ENCODE measurements at regions not wholly inside any gene's neighbourhood (a gene's known extent, or its start where the extent isn't known, plus 50 kb on each side); places are given as distances from the start of the nearest gene placed in this dataset.

GRCh38 chr2:223313101-223313500, 261.1 kb downstream of the KCNE4 start:
- WGBS, result 56% methylated on average over 2 of the region's 2 CpGs
- Histone ChIP-seq H3K9ac (ENCODE audit: low read depth in 1 of 2, low read length in 2 of 2) (no peak overlapping the region), H3K4me1 (ENCODE audit: control insufficient read depth in 4 of 4, insufficient read depth in 4 of 4, low read length in 3 of 4) (no peaks in the 10 kb centered on the region), H3K36me3 (ENCODE audit: control insufficient read depth in 4 of 4, insufficient read depth in 3 of 4, low read depth in 1 of 4, low read length in 3 of 4) (no peaks in the 10 kb centered on the region), H3K4me3 (ENCODE audit: low read depth in 1 of 3, low read length in 3 of 3) (no peak overlapping the region), H3K27me3 (ENCODE audit: control insufficient read depth in 4 of 4, insufficient read depth in 4 of 4, low read length in 3 of 4) (no peaks in the 10 kb centered on the region), H3K9me3 (ENCODE audit: control insufficient read depth in 4 of 4, low read length in 3 of 4) (no peaks in the 10 kb centered on the region), H3K27ac (ENCODE audit: low read depth in 1 of 2, low read length in 2 of 2) (no peak overlapping the region)
- TF ChIP-seq JUND (IDR thresholded peaks at IDR 0.05), result no peak
- TF ChIP-seq FOXA2 (IDR thresholded peaks at IDR 0.05), result no peak
- TF ChIP-seq HNF4G (IDR thresholded peaks at IDR 0.05), result no peak
- no peak for TF ChIP-seq REST (IDR thresholded peaks at IDR 0.05)
- TF ChIP-seq YY1 (IDR thresholded peaks at IDR 0.05), result no peak
- no peak for TF ChIP-seq NR2F2 (IDR thresholded peaks at IDR 0.05)
- no peak for TF ChIP-seq EGR1 (IDR thresholded peaks at IDR 0.05; ENCODE audit: low read depth in 2 of 2)
- TF ChIP-seq FOXA1 (IDR thresholded peaks at IDR 0.05), result no peak
- TF ChIP-seq MAX (IDR thresholded peaks at IDR 0.05), result no peak
- TF ChIP-seq RXRA (IDR thresholded peaks at IDR 0.05), result no peak
- TF ChIP-seq RAD21 (IDR thresholded peaks at IDR 0.05), result no peak
- no peak for TF ChIP-seq HNF4A (conservative IDR thresholded peaks at IDR 0.05)
- TF ChIP-seq, protein P1, sequence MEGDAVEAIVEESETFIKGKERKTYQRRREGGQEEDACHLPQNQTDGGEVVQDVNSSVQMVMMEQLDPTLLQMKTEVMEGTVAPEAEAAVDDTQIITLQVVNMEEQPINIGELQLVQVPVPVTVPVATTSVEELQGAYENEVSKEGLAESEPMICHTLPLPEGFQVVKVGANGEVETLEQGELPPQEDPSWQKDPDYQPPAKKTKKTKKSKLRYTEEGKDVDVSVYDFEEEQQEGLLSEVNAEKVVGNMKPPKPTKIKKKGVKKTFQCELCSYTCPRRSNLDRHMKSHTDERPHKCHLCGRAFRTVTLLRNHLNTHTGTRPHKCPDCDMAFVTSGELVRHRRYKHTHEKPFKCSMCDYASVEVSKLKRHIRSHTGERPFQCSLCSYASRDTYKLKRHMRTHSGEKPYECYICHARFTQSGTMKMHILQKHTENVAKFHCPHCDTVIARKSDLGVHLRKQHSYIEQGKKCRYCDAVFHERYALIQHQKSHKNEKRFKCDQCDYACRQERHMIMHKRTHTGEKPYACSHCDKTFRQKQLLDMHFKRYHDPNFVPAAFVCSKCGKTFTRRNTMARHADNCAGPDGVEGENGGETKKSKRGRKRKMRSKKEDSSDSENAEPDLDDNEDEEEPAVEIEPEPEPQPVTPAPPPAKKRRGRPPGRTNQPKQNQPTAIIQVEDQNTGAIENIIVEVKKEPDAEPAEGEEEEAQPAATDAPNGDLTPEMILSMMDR (IDR thresholded peaks at IDR 0.05; ENCODE audit: low read depth, low read length, missing input control), result no peak
- TF ChIP-seq, protein P2, sequence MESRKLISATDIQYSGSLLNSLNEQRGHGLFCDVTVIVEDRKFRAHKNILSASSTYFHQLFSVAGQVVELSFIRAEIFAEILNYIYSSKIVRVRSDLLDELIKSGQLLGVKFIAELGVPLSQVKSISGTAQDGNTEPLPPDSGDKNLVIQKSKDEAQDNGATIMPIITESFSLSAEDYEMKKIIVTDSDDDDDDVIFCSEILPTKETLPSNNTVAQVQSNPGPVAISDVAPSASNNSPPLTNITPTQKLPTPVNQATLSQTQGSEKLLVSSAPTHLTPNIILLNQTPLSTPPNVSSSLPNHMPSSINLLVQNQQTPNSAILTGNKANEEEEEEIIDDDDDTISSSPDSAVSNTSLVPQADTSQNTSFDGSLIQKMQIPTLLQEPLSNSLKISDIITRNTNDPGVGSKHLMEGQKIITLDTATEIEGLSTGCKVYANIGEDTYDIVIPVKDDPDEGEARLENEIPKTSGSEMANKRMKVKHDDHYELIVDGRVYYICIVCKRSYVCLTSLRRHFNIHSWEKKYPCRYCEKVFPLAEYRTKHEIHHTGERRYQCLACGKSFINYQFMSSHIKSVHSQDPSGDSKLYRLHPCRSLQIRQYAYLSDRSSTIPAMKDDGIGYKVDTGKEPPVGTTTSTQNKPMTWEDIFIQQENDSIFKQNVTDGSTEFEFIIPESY (IDR thresholded peaks at IDR 0.05), result no peak
- TF ChIP-seq TAF1 (conservative IDR thresholded peaks at IDR 0.05), result no peak
- no peak for TF ChIP-seq SP1 (IDR thresholded peaks at IDR 0.05)
- DNase-seq (ENCODE audit: low spot score), result no peak

DNA sequence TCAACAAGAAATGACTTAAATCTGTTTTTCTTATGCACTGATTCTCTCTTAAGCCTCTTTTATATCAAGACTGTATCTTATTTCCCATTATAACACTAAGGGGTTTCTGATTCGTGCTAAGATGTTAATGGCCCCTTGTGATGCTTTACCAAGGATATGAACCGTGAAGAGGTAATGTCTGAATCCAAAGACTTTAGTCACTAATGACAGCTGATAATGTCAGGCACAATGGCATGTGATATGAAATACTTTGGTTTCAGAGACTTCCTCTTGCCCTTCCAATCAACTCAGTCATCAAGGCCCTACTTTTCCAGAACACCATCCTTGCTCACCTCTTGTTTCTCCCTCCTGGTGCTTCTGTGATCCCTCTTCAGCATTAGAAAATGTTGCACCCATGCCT, 262.8 kb downstream of the KCNE4 start:
- no peaks in the 10 kb centered on the region for H3K4me1 ChIP-seq (ENCODE audit: control insufficient read depth in 4 of 4, insufficient read depth in 4 of 4, low read length in 3 of 4)
- H3K9me3 ChIP-seq (ENCODE audit: control insufficient read depth in 4 of 4, low read length in 3 of 4), result no peaks in the 10 kb centered on the region
- DNase-seq (ENCODE audit: low spot score), result no peak
- WGBS, result 52% methylated on average over 2 of the region's 2 CpGs
- no peak overlapping the region for H3K4me3 ChIP-seq (ENCODE audit: low read depth in 1 of 3, low read length in 3 of 3)
- H3K27me3 ChIP-seq (ENCODE audit: control insufficient read depth in 4 of 4, insufficient read depth in 4 of 4, low read length in 3 of 4), result no peaks in the 10 kb centered on the region
- H3K27ac ChIP-seq (ENCODE audit: low read depth in 1 of 2, low read length in 2 of 2), result no peak overlapping the region
- no peak overlapping the region for H3K9ac ChIP-seq (ENCODE audit: low read depth in 1 of 2, low read length in 2 of 2)
- TF ChIP-seq, protein P1 (IDR thresholded peaks at IDR 0.05; ENCODE audit: low read depth, low read length, missing input control), result no peak
- TF ChIP-seq HNF4A (conservative IDR thresholded peaks at IDR 0.05) (no peak), JUND (IDR thresholded peaks at IDR 0.05) (no peak), NR2F2 (IDR thresholded peaks at IDR 0.05) (no peak), SP1 (IDR thresholded peaks at IDR 0.05) (no peak), MAX (IDR thresholded peaks at IDR 0.05) (no peak), EGR1 (IDR thresholded peaks at IDR 0.05; ENCODE audit: low read depth in 2 of 2) (no peak), YY1 (IDR thresholded peaks at IDR 0.05) (no peak), FOXA1 (IDR thresholded peaks at IDR 0.05) (no peak), RXRA (IDR thresholded peaks at IDR 0.05) (no peak), REST (IDR thresholded peaks at IDR 0.05) (no peak), FOXA2 (IDR thresholded peaks at IDR 0.05) (no peak), GABPA (IDR thresholded peaks at IDR 0.05 in 1 of 2, conservative IDR thresholded peaks at IDR 0.05 in 1 of 2) (no peak)
- TF ChIP-seq, protein P3, sequence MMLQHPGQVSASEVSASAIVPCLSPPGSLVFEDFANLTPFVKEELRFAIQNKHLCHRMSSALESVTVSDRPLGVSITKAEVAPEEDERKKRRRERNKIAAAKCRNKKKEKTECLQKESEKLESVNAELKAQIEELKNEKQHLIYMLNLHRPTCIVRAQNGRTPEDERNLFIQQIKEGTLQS (IDR thresholded peaks at IDR 0.05), result no peak
- H3K36me3 ChIP-seq (ENCODE audit: control insufficient read depth in 4 of 4, insufficient read depth in 3 of 4, low read depth in 1 of 4, low read length in 3 of 4), result no peaks in the 10 kb centered on the region

All from liver (tissue), 8 donors.